ENCODE measurements at regions not wholly inside any gene's neighbourhood (a gene's known extent, or its start where the extent isn't known, plus 50 kb on each side); places are given as distances from the start of the nearest gene placed in this dataset.

DNA sequence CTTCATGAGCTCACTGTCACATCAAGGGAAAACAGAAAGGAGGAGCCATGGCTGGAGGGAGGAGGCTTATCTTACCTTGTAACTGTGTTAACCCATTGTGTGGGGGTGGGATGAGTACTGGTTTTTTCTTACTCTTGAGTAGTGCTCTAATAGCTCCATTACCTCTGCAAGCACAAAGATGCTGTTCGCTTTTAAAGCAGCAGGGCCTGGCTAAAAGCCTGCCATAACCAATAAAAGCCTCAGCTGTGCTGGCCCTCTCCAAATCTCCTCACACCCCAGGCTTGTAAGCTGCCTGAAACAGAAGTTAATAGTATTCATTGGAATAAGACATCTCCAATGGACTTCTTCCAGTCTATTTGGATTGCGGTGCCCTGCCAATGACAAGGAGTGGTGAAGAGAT is 544.1 kb downstream of the TUSC7 start:
- TF ChIP-seq GATA2 (IDR thresholded peaks at IDR 0.05; ENCODE audit: low read depth, low read length) (no peak), GATA3 (IDR thresholded peaks at IDR 0.05; ENCODE audit: low read depth, low read length) (no peak)
